ENCODE measurements at regions not wholly inside any gene's neighbourhood (a gene's known extent, or its start where the extent isn't known, plus 50 kb on each side); places are given as distances from the start of the nearest gene placed in this dataset.

- TF ChIP-seq CTCF (IDR thresholded peaks at IDR 0.05) (no peak), ZFX (IDR thresholded peaks at IDR 0.05; ENCODE audit: borderline replicate concordance) (no peak)
Measured at GRCh38 chr22:47616396-47617020, 854.1 kb downstream of the TBC1D22A start.
